A549 (cell line): ENCODE measurements at regions not wholly inside any gene's neighbourhood (a gene's known extent, or its start where the extent isn't known, plus 50 kb on each side); places are given as distances from the start of the nearest gene placed in this dataset.

Source experiments
- ATAC-seq, 2 experiments: fragments of 200-7000 bp in 1 of 2; fragments of >200 bp in 1 of 2; cut with Nextera tagmentation in 1 of 2; cut with Tn5 transposase in 1 of 2; 3 replicates each; pipeline versions ENCODE4 v1.8.0 to v1.9.1; 2018 to 2020; ENCODE audit warnings: mild to moderate bottlenecking in 1 of 2, moderate library complexity in 1 of 2
- CTCF ChIA-PET: fragments of 300-600 bp; sonication (Branson Sonifier 250); formaldehyde crosslinking; extraction: SDS; loops from one replicate; lab custom pipeline; 2021; ENCODE audit warnings: antibody characterized with exemption, inconsistent platforms; lab: Yijun Ruan, JAX
- POLR2A ChIA-PET: fragments of 350-600 bp; formaldehyde crosslinking; extraction: SDS; loops from one replicate; lab custom pipeline; 2021; ENCODE audit warnings: antibody characterized with exemption, inconsistent platforms; lab: Yijun Ruan, JAX
- DNase-seq, 2 experiments: peaks; one replicate each; pipeline versions ENCODE4 v3.0.0 to v3.0.0-alpha.2; 2011 to 2016; ENCODE audit warnings: low read depth in 1 of 2, low spot score in 1 of 2
- FAIRE-seq: peaks from 2 replicates; lab custom pipeline; 2011; peaks lifted over from hg19 to GRCh38; lab: Jason Lieb, UNC
- H3K27ac ChIP-seq, 2 experiments: fragments of >200 bp; sonication (Bioruptor Twin); formaldehyde crosslinking; 3 replicates each; pipeline ENCODE4 v1.5.1; 2016 to 2017
- H3K4me1 ChIP-seq: fragments of >200 bp; sonication (Bioruptor Twin); formaldehyde crosslinking; 3 replicates; pipeline ENCODE4 v1.6.1; 2016
- H3K4me2 ChIP-seq: fragments of >200 bp; sonication (Bioruptor Twin); formaldehyde crosslinking; 3 replicates; pipeline ENCODE4 v1.6.1; 2016
- H3K4me3 ChIP-seq: fragments of >200 bp; sonication (Bioruptor Twin); formaldehyde crosslinking; 3 replicates; pipeline ENCODE4 v1.5.1; 2016
- H3K9me3 ChIP-seq: fragments of >200 bp; sonication (Bioruptor Twin); formaldehyde crosslinking; 3 replicates; pipeline ENCODE4 v1.6.1; 2016
- ATOH8 ChIP-seq: fragments of 250-450 bp; sonication (Bioruptor Pico); IDR thresholded peaks from 2 replicates; pipeline ENCODE4 v1.5.0; 2020; ENCODE audit warnings: low read depth, mild to moderate bottlenecking, moderate library complexity
- BCL3 ChIP-seq: fragments of >200 bp; sonication (Bioruptor Twin); formaldehyde crosslinking; IDR thresholded peaks from 3 replicates; pipeline ENCODE4 v1.6.1; 2016
- CEBPB ChIP-seq, 2 experiments: fragments of >200 bp in 1 of 2; sonication (Bioruptor Twin) in 1 of 2; formaldehyde crosslinking in 1 of 2; IDR thresholded peaks; 2 replicates each; pipeline ENCODE4 v1.6.1; 2012 to 2016
- CHD2 ChIP-seq: fragments of 150-350 bp; IDR thresholded peaks from 2 replicates; pipeline ENCODE4 v1.6.1; 2014; ENCODE audit warnings: low read length; ENCODE audit not compliant: partially characterized antibody
- FOSB ChIP-seq: fragments of 250-450 bp; sonication (Bioruptor Pico); IDR thresholded peaks from 2 replicates; pipeline ENCODE4 v1.5.0; 2020; ENCODE audit warnings: mild to moderate bottlenecking, moderate library complexity
- FOSL2 ChIP-seq, 2 experiments: fragments of 450-650 bp in 1 of 2; fragments of >200 bp in 1 of 2; sonication (Bioruptor Twin) in 1 of 2; formaldehyde crosslinking; IDR thresholded peaks; 2 replicates each; pipeline versions ENCODE4 v1.5.0 to v1.6.1; 2016 to 2020; ENCODE audit warnings: mild to moderate bottlenecking in 1 of 2, moderate library complexity in 1 of 2
- GATA3 ChIP-seq: IDR thresholded peaks from 2 replicates; pipeline ENCODE4 v1.6.1; 2012; ENCODE audit warnings: borderline replicate concordance
- HOXA7 ChIP-seq: fragments of 250-450 bp; sonication (Bioruptor Pico); IDR thresholded peaks from 2 replicates; pipeline ENCODE4 v1.5.0; 2020; ENCODE audit warnings: mild to moderate bottlenecking, moderate library complexity
- HOXB13 ChIP-seq: fragments of 250-450 bp; sonication (Bioruptor Pico); IDR thresholded peaks from 2 replicates; pipeline ENCODE4 v1.5.0; 2020; ENCODE audit warnings: low read depth, mild to moderate bottlenecking, moderate library complexity
- HOXB5 ChIP-seq: fragments of 250-450 bp; sonication (Bioruptor Pico); IDR thresholded peaks from 2 replicates; pipeline ENCODE4 v1.5.0; 2020; ENCODE audit warnings: mild to moderate bottlenecking, moderate library complexity
- JUN ChIP-seq, 2 experiments: fragments of >200 bp; sonication (Bioruptor Twin); formaldehyde crosslinking; IDR thresholded peaks; 2 replicates in 1 of 2; 3 replicates in 1 of 2; pipeline ENCODE4 v1.6.1; 2016 to 2017
- JUNB ChIP-seq: fragments of >200 bp; sonication (Bioruptor Twin); formaldehyde crosslinking; IDR thresholded peaks from 2 replicates; pipeline ENCODE4 v1.6.1; 2016
- MAFK ChIP-seq: fragments of 450-650 bp; IDR thresholded peaks from 2 replicates; pipeline ENCODE4 v1.6.1; 2014; ENCODE audit not compliant: partially characterized antibody
- NPAS2 ChIP-seq: fragments of 250-450 bp; sonication (Bioruptor Pico); IDR thresholded peaks from 2 replicates; pipeline ENCODE4 v1.8.0; 2022; ENCODE audit warnings: mild to moderate bottlenecking, moderate library complexity, borderline replicate concordance
- PBX3 ChIP-seq: IDR thresholded peaks from 2 replicates; pipeline ENCODE4 v1.6.1; 2012
- POLR2A ChIP-seq: IDR thresholded peaks from 2 replicates; pipeline ENCODE4 v1.6.1; 2012; ENCODE audit warnings: mild to moderate bottlenecking, low read length
- RARB ChIP-seq: fragments of 250-450 bp; sonication (Bioruptor Pico); IDR thresholded peaks from 2 replicates; pipeline ENCODE4 v1.8.0; 2021; ENCODE audit warnings: mild to moderate bottlenecking, moderate library complexity
- REST ChIP-seq: fragments of 200-600 bp; sonication (generic); IDR thresholded peaks from 2 replicates; pipeline ENCODE4 v1.6.1; 2016; ENCODE audit warnings: antibody characterized with exemption, mild to moderate bottlenecking, moderate library complexity
- RFX5 ChIP-seq: fragments of 450-650 bp; IDR thresholded peaks from 2 replicates; pipeline ENCODE4 v1.7.1; 2014; ENCODE audit warnings: antibody characterized with exemption, mild to moderate bottlenecking, moderate library complexity
- SMC3 ChIP-seq: fragments of >200 bp; sonication (Bioruptor Twin); formaldehyde crosslinking; IDR thresholded peaks from 3 replicates; pipeline ENCODE4 v1.6.1; 2018; ENCODE audit warnings: inconsistent platforms
- USF2 ChIP-seq: fragments of 450-650 bp; IDR thresholded peaks from 2 replicates; pipeline ENCODE4 v1.6.1; 2014; ENCODE audit warnings: antibody characterized with exemption
- ZNF302 ChIP-seq: fragments of 250-450 bp; sonication (Bioruptor Pico); IDR thresholded peaks from 2 replicates; pipeline ENCODE4 v1.9.0; 2021; ENCODE audit warnings: inconsistent platforms, mild to moderate bottlenecking, moderate library complexity
- ZSCAN20 ChIP-seq: fragments of 250-450 bp; sonication (Bioruptor Pico); IDR thresholded peaks from 2 replicates; pipeline ENCODE4 v1.8.0; 2022; ENCODE audit warnings: mild to moderate bottlenecking, moderate library complexity
- WGBS: methylation state at CpG from one replicate; pipeline ENCODE4 v1.1.6; 2017; ENCODE audit errors: missing lambda C conversion rate; 5-methylcytosine and 5-hydroxymethylcytosine counted together

- peaks cover 9% of the 10 kb centered on the region for H3K4me1 ChIP-seq
- TF ChIP-seq JUN (IDR thresholded peaks at IDR 0.05) (no peak), USF2 (no peak), RARB (CRISPR knock-in tag) (no peak), FOSB (CRISPR knock-in tag) (no peak), ATOH8 (CRISPR knock-in tag) (no peak), SMC3 (no peak), RFX5 (no peak), NPAS2 (CRISPR knock-in tag) (no peak), ZSCAN20 (no peak)
- ATAC-seq, result no peak
- no peak overlapping the region for H3K27ac ChIP-seq
- no peaks in the 10 kb centered on the region for H3K9me3 ChIP-seq
- H3K4me3 ChIP-seq, result no peak overlapping the region
- FAIRE-seq, result no peak
- ChIA-PET POLR2A (no interaction called here), CTCF (no interaction called here)
- H3K4me2 ChIP-seq, result no peak overlapping the region
- 93% methylated on average over 2 of the region's 2 CpGs for WGBS
- no peak for DNase-seq
These were observed 372.1 kb downstream of the ACTL7B start for GRCh38 chr9:108483676-108484075.

- H3K9me3 ChIP-seq, result no peaks in the 10 kb centered on the region
- no peak overlapping the region for H3K4me2 ChIP-seq
- FAIRE-seq (no peak), ATAC-seq (no peak), DNase-seq (no peak)
- CTCF ChIA-PET, result interaction anchor here (0.8 to 2.8 kb wide), 5 partner anchors 10 to 282 kb away, joined by 3 to 11 read pairs (median 3); no protein-coding TSS in a partner anchor
- TF ChIP-seq ZNF302 (CRISPR knock-in tag), result no peak
- peak; percentile 75 for TF ChIP-seq MAFK
- no peak overlapping the region for H3K4me3 ChIP-seq
- WGBS, result 90% methylated on average over 3 of the region's 3 CpGs
- POLR2A ChIA-PET, result no interaction called here
- H3K4me1 ChIP-seq, result peaks cover 34% of the 10 kb centered on the region
- no peak overlapping the region; a peak in 1 of 6 replicates for H3K27ac ChIP-seq
These were observed 375.7 kb downstream of the ACTL7B start for GRCh38 chr9:108479989-108480652.

- 24% methylated on average over 11 of the region's 11 CpGs for WGBS
- CTCF ChIA-PET, result interaction anchor here (0.6 to 2.8 kb wide), 6 partner anchors 10 to 283 kb away, joined by 3 to 11 read pairs (median 3); no protein-coding TSS in a partner anchor
- Histone ChIP-seq H3K4me3 (0 out of 3 replicates have a peak overlapping the region, but pooled peaks have one; percentile 3), H3K27ac (peak overlapping the region; percentile 52 to 66; a peak in 5 of 6 replicates), H3K4me1 (peaks cover 47% of the 10 kb centered on the region), H3K4me2 (peak overlapping the region; percentile 73), H3K9me3 (no peaks in the 10 kb centered on the region)
- FAIRE-seq, result no peak
- DNase-seq, result peak; percentile 25 to 73
- POLR2A ChIA-PET, result interaction anchor here (1.3 kb wide), 1 partner anchor 34 kb away, joined by 3 read pairs; no protein-coding TSS in a partner anchor
- peak; percentile 54 to 75 for ATAC-seq
- peak; percentile 59; the same call in 1 of the 2 replicates for TF ChIP-seq GATA3
- TF ChIP-seq HOXB5 (CRISPR knock-in tag), result peak; percentile 93; the same call in 1 of the 2 replicates
- no peak for TF ChIP-seq HOXB13 (CRISPR knock-in tag)
- peak in 1 of 2 experiments; percentile 50; a peak in 1 of 4 replicates for TF ChIP-seq CEBPB (IDR thresholded peaks at IDR 0.05)
- TF ChIP-seq POLR2A, result no peak
- no peak for TF ChIP-seq BCL3
- TF ChIP-seq JUNB, result peak; percentile 63
- TF ChIP-seq CHD2, result no peak
- TF ChIP-seq FOSL2 (IDR thresholded peaks at IDR 0.05), result peak; percentile 12; the same call in 1 of the 2 replicates
- TF ChIP-seq FOSL2 (CRISPR knock-in tag; IDR thresholded peaks at IDR 0.05), result peak; percentile 78
- TF ChIP-seq HOXA7 (CRISPR knock-in tag), result no peak
- no peak for TF ChIP-seq REST
- TF ChIP-seq PBX3, result peak; percentile 56; the same call in 1 of the 2 replicates
These were observed 377.1 kb downstream of the ACTL7B start for GRCh38 chr9:108478431-108479332.
